Keratinocyte (primary cell): ENCODE measurements at regions not wholly inside any gene's neighbourhood (a gene's known extent, or its start where the extent isn't known, plus 50 kb on each side); places are given as distances from the start of the nearest gene placed in this dataset.

Source experiments
- EZH2 ChIP-seq: IDR thresholded peaks from one replicate; pipeline ENCODE4 v1.6.1; 2012; ENCODE audit warnings: inconsistent platforms, mild to moderate bottlenecking, low read length, moderate library complexity
- TF ChIP-seq, protein P1 (sequence below), 3 experiments: IDR thresholded peaks in 1 of 3; conservative IDR thresholded peaks in 1 of 3; optimal IDR thresholded peaks in 1 of 3; 2 replicates in 2 of 3; 3 replicates in 1 of 3; pipeline versions ENCODE3 to v1.5.1; 2011; ENCODE audit warnings: low read length in 3 of 3, mild to moderate bottlenecking in 3 of 3, moderate library complexity in 2 of 3, control low read depth in 1 of 3, inconsistent platforms in 1 of 3; ENCODE audit not compliant: insufficient read depth in 2 of 3; ENCODE audit errors: extremely low read depth in 1 of 3

GRCh38 chr18:40325988-40326387 is 1629.0 kb upstream of the PIK3C3 start:
- TF ChIP-seq, protein P1, sequence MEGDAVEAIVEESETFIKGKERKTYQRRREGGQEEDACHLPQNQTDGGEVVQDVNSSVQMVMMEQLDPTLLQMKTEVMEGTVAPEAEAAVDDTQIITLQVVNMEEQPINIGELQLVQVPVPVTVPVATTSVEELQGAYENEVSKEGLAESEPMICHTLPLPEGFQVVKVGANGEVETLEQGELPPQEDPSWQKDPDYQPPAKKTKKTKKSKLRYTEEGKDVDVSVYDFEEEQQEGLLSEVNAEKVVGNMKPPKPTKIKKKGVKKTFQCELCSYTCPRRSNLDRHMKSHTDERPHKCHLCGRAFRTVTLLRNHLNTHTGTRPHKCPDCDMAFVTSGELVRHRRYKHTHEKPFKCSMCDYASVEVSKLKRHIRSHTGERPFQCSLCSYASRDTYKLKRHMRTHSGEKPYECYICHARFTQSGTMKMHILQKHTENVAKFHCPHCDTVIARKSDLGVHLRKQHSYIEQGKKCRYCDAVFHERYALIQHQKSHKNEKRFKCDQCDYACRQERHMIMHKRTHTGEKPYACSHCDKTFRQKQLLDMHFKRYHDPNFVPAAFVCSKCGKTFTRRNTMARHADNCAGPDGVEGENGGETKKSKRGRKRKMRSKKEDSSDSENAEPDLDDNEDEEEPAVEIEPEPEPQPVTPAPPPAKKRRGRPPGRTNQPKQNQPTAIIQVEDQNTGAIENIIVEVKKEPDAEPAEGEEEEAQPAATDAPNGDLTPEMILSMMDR (optimal IDR thresholded peaks at IDR 0.05 in 1 of 3, IDR thresholded peaks at IDR 0.05 in 1 of 3, conservative IDR thresholded peaks at IDR 0.05 in 1 of 3; ENCODE audit: extremely low read depth in 1 of 3, insufficient read depth in 2 of 3, low read length in 3 of 3): no peak
- no peak for TF ChIP-seq EZH2
